ENCODE measurements at regions not wholly inside any gene's neighbourhood (a gene's known extent, or its start where the extent isn't known, plus 50 kb on each side); places are given as distances from the start of the nearest gene placed in this dataset.

GRCh38 chr2:17107871-17108270 is 410.4 kb downstream of the RAD51AP2 start:
- 70% methylated on average over 2 of the region's 2 CpGs for WGBS (ENCODE audit: low lambda C conversion rate, missing lambda C conversion rate)
- H2AFZ ChIP-seq, result no peak overlapping the region
- H3K4me1 ChIP-seq (ENCODE audit: insufficient read depth), result no peaks in the 10 kb centered on the region

GRCh38 chr2:17107151-17107550 is 411.1 kb downstream of the RAD51AP2 start:
- H3K27ac ChIP-seq, result no peak overlapping the region
- no peaks in the 10 kb centered on the region for H3K9me2 ChIP-seq (replicated peaks; ENCODE audit: insufficient read depth)
- H3K4me1 ChIP-seq (ENCODE audit: insufficient read depth), result no peaks in the 10 kb centered on the region
- no peaks in the 10 kb centered on the region for H3K79me2 ChIP-seq
- H3K36me3 ChIP-seq (replicated peaks; ENCODE audit: insufficient read depth, low read depth), result no peaks in the 10 kb centered on the region
- no peaks in the 10 kb centered on the region for H4K20me1 ChIP-seq (ENCODE audit: insufficient read depth, poor library complexity, severe bottlenecking)
- no peaks in the 10 kb centered on the region for H3K9me3 ChIP-seq (ENCODE audit: low read depth)
- 64% methylated on average over 2 of the region's 2 CpGs for WGBS (ENCODE audit: low lambda C conversion rate, missing lambda C conversion rate)
- no peak overlapping the region for H2AFZ ChIP-seq
- H3K27me3 ChIP-seq, result no peaks in the 10 kb centered on the region
- TF ChIP-seq EZH2phosphoT487 (IDR thresholded peaks at IDR 0.05; ENCODE audit: low read depth, severe bottlenecking, unreplicated experiment), result no peak
- TF ChIP-seq EZH2 (IDR thresholded peaks at IDR 0.05; ENCODE audit: borderline replicate concordance), result no peak
- no peak for TF ChIP-seq CTCF (IDR thresholded peaks at IDR 0.05; ENCODE audit: poor library complexity)
- no peak overlapping the region for H3K4me2 ChIP-seq
- no peak for DNase-seq (ENCODE audit: low spot score)
- no peak overlapping the region for H3K4me3 ChIP-seq

More at GRCh38 chr2:17107871-17108270, 410.4 kb downstream of the RAD51AP2 start:
- H3K4me3 ChIP-seq, result no peak overlapping the region
- H3K36me3 ChIP-seq (replicated peaks; ENCODE audit: insufficient read depth, low read depth), result no peaks in the 10 kb centered on the region
- no peak for TF ChIP-seq EZH2 (IDR thresholded peaks at IDR 0.05; ENCODE audit: borderline replicate concordance)
- TF ChIP-seq CTCF (IDR thresholded peaks at IDR 0.05; ENCODE audit: poor library complexity), result no peak
- no peak for TF ChIP-seq EZH2phosphoT487 (IDR thresholded peaks at IDR 0.05; ENCODE audit: low read depth, severe bottlenecking, unreplicated experiment)
- no peaks in the 10 kb centered on the region for H3K79me2 ChIP-seq
- no peak for DNase-seq (ENCODE audit: low spot score)
- H3K27ac ChIP-seq, result no peak overlapping the region
- H3K4me2 ChIP-seq, result no peak overlapping the region
- H3K27me3 ChIP-seq, result no peaks in the 10 kb centered on the region
- no peaks in the 10 kb centered on the region for H3K9me2 ChIP-seq (replicated peaks; ENCODE audit: insufficient read depth)
- H3K9me3 ChIP-seq (ENCODE audit: low read depth), result no peaks in the 10 kb centered on the region
- no peaks in the 10 kb centered on the region for H4K20me1 ChIP-seq (ENCODE audit: insufficient read depth, poor library complexity, severe bottlenecking)

- DNase-seq (ENCODE audit: low spot score), result no peak
Measured at GRCh38 chr2:17106418-17106817, 411.8 kb downstream of the RAD51AP2 start.

More at GRCh38 chr2:17106418-17106817, 411.8 kb downstream of the RAD51AP2 start:
- WGBS (ENCODE audit: low lambda C conversion rate, missing lambda C conversion rate), result 89% methylated on average over 1 of the region's 1 CpG
- no peaks in the 10 kb centered on the region for H3K27me3 ChIP-seq
- no peaks in the 10 kb centered on the region for H4K20me1 ChIP-seq (ENCODE audit: insufficient read depth, poor library complexity, severe bottlenecking)
- no peaks in the 10 kb centered on the region for H3K36me3 ChIP-seq (replicated peaks; ENCODE audit: insufficient read depth, low read depth)
- TF ChIP-seq EZH2 (IDR thresholded peaks at IDR 0.05; ENCODE audit: borderline replicate concordance) (no peak), CTCF (IDR thresholded peaks at IDR 0.05; ENCODE audit: poor library complexity) (no peak), EZH2phosphoT487 (IDR thresholded peaks at IDR 0.05; ENCODE audit: low read depth, severe bottlenecking, unreplicated experiment) (no peak)
- H3K79me2 ChIP-seq, result no peaks in the 10 kb centered on the region
- no peaks in the 10 kb centered on the region for H3K9me2 ChIP-seq (replicated peaks; ENCODE audit: insufficient read depth)
- H3K27ac ChIP-seq, result no peak overlapping the region
- H3K4me1 ChIP-seq (ENCODE audit: insufficient read depth), result no peaks in the 10 kb centered on the region
- no peaks in the 10 kb centered on the region for H3K9me3 ChIP-seq (ENCODE audit: low read depth)
- H2AFZ ChIP-seq, result no peak overlapping the region
- no peak overlapping the region for H3K4me3 ChIP-seq
- no peak overlapping the region for H3K4me2 ChIP-seq

All from hepatocyte (in vitro differentiated cells).